GM12892 (cell line): ENCODE measurements at regions not wholly inside any gene's neighbourhood (a gene's known extent, or its start where the extent isn't known, plus 50 kb on each side); places are given as distances from the start of the nearest gene placed in this dataset.

Experiments
- DNase-seq: peaks from one replicate; pipeline ENCODE4 v3.0.0; 2011; ENCODE audit not compliant: insufficient read length
- FAIRE-seq: peaks from 2 replicates; lab custom pipeline; 2011; peaks lifted over from hg19 to GRCh38; lab: Jason Lieb, UNC
- POLR2A ChIP-seq: IDR thresholded peaks from 2 replicates; pipeline ENCODE4 v1.6.1; 2011; ENCODE audit warnings: low read depth, low read length, control low read depth
- POLR2AphosphoS5 ChIP-seq: IDR thresholded peaks from 2 replicates; pipeline ENCODE4 v1.6.1; 2011; ENCODE audit warnings: low read depth, low read length, control low read depth
- TAF1 ChIP-seq: IDR thresholded peaks from 2 replicates; pipeline ENCODE4 v1.6.1; 2011; ENCODE audit warnings: low read depth, mild to moderate bottlenecking, control low read depth, low read length, borderline replicate concordance

DNA sequence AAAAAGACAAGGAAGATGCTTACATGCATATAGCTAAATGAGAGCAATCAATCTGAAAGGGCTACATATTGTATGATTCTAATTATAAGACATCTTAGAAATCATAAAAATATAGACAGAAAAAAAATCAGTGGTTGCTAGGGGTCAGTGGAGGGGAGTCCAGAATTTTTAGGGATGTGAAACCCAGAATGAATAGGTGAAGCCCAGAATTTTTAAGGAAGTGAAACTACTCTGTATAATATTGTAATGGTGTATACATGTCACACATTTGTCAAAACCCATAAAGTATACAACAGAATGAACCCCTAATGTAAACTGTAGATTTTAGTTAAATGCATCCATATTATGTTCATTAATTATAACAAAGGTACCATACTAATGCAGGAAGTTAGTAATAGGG is 713.2 kb downstream of the FLRT2 start:
- TF ChIP-seq TAF1 = no peak
- TF ChIP-seq POLR2A = no peak
- TF ChIP-seq POLR2AphosphoS5 = no peak
- no peak for FAIRE-seq
- no peak for DNase-seq

DNA sequence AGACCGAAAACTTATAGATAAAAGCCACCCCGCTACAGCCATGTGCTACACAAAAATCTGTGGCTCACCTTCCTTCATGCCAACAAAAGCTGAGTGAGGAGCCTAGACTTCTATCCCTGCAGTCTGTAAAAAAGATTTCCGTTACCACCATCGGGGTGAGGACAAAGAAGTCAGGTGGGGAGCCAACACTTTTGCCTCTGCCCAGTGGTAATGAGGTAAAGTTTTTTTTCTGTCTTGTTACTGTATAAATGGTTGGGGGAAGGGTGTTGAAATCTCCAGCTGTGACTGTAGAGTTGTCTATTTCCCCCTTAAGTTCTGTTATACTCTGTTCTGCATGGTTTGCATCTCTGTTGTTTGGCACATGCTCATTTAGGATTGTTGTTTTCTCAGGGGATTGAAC is 707.8 kb downstream of the FLRT2 start:
- DNase-seq = no peak

DNA sequence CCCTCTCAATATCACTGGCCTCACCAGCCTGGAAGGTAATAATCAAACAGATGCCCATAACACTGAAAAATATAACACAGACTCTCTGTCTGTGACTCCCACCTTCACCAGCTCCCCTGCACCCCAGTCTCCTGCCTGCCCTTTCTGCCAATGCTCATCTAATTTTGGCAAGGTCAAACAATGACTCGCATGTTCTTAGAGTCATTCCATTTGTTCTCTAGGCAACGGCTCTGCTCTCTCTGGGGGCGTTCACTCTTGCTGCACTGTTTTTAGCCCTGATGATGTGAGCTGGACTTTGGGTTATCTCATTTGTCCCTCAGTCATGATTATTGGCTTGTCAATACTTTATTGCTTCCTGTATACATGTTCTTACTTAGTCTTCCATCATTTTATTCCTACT is 691.8 kb downstream of the FLRT2 start:
- FAIRE-seq (no peak), DNase-seq (no peak)
- TF ChIP-seq POLR2AphosphoS5 (no peak), TAF1 (no peak), POLR2A (no peak)

More for the DNA sequence above, 707.8 kb downstream of the FLRT2 start:
- no peak for FAIRE-seq
- TF ChIP-seq POLR2A (no peak), POLR2AphosphoS5 (no peak)

DNA sequence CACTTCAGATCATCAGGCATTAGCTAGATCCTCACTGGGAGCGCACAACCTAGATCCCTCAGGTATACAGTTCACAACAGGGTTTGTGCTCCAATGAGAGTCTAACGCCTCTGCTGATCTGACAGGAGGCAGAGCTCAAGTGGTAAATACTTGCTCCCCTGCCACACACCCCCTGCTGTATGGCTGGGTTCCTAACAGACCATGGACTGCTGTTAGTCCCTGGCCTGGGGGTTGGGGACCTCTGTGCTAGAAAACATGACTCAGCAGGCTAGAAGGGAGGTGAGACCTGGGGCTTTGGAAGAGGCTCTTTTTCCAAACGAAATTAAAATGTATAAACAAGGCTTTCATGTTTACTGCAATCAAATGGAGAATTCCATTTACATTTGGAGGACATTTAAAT is 691.1 kb downstream of the FLRT2 start:
- FAIRE-seq = no peak
- DNase-seq = no peak
- TF ChIP-seq POLR2AphosphoS5 (no peak), POLR2A (no peak), TAF1 (no peak)

DNA sequence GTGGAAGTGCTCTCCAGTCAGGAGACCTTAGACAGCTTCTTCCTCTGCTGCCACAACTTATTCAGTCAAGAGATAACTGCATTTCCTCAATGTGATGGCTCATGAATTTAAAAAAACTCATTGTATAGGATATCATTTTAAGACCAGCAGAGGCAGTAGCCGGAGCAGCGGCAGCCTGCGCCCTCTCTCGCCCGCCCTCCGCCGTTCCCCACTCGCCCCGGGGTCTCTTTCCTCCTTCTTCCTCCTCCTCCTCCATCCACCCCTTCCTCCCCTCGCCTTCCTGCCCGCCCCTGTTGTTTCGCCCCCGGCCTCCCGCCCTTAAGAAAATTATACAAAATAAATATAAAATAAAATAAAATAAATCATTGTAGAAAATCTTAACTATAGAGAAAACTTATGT is 687.6 kb downstream of the FLRT2 start:
- no peak for DNase-seq
- TF ChIP-seq POLR2A (no peak), TAF1 (no peak), POLR2AphosphoS5 (no peak)
- FAIRE-seq = no peak

DNA sequence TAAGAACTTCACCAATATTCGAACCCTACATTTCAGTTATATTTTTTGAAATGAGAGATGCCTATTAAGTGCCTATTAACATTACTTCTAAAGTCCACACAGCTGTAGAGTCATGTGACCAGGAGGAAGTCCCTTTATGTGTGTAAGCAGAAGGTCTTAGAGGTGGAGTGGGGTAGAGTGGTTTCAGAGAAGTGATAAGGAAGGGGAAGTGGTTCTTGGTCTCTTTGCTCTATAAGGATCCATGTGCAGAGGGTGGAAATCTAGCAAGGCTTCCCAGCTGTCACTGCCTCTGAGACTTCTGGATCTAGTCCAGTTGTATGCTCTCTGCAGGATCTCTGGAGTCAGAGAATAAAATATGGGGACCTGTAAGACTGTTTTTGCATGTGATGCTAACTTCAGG is 673.9 kb downstream of the FLRT2 start:
- FAIRE-seq (no peak), DNase-seq (no peak)
- TF ChIP-seq POLR2A = no peak
- no peak for TF ChIP-seq POLR2AphosphoS5
- no peak for TF ChIP-seq TAF1

DNA sequence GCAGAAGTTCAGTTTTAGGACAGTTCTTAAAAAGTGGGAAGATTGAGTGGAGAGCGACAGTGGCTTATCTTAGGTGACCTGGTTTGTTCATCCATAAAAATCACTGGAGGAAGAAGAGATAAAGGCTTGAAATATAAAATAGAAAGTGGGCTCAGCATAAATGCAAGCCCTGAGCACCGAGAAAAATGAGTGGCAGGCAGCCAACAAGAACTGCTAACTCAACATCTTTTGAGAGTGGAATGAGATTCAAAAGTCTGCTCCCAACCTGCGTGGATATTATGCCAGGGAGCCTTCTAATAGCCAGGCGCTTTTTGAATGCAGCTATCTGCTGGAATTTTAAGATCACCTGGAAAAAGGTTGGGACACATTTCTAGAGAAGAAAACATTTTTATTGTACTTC is 666.5 kb downstream of the FLRT2 start:
- DNase-seq = no peak
- FAIRE-seq = no peak
- TF ChIP-seq TAF1 (no peak), POLR2A (no peak), POLR2AphosphoS5 (no peak)

DNA sequence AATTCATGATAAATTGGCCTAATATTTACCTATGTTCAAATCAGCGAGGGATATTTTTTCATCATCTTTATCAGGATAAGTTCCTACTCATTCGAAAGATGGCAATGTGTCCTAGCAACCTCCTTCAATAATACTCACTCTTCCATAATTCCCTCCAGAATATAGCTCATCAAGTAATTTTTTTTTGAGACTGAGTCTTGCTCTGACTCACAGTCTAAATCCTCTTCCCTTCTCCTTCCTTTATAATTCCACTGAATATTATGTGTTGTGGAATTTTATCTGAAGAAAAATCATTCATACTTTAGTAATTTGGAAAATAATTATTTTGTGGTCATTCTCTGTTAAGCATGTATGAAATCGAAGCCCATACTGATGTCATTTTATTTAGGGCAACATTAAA is 663.8 kb downstream of the FLRT2 start:
- DNase-seq (no peak), FAIRE-seq (no peak)
- TF ChIP-seq POLR2AphosphoS5 = no peak
- TF ChIP-seq TAF1 = no peak
- TF ChIP-seq POLR2A = no peak

DNA sequence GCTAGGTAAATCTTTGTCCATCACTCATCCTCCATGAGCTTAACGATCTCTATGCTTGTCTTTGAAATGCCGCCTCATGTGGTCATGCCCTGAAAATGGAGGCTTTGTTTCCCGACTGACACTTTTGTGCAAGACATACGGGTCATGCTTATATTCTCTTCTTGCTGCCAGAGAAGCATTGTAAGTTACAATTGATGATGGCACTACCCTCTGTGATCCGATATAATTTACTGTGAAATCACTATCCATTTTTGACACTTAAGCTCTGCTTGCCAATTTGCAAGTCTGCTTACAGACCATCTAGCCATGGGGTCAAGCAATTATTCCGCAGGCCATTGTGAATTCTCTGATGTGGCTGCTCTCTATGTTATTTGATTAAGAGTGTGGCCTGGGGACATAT is 650.0 kb downstream of the FLRT2 start:
- no peak for FAIRE-seq
- TF ChIP-seq POLR2A (no peak), TAF1 (no peak), POLR2AphosphoS5 (no peak)
- DNase-seq = no peak

DNA sequence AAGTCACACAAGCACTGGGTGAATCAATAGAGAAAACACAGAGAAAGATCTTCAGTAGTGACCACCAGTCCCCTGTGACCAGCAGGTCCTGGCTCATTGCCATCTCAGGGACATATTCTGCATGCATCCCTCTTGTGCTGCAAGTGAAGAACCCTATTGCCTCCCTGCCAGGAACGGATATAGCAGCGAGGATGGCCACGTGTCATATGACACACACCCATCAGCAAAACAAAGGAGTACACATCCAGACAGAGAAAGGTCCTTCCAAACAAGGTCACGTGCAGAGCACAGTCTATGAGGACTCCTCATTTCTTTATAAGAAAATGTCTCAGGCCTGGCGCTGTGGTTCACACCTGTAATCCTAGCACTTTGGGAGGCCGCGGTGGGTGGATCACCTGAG is 638.4 kb downstream of the FLRT2 start:
- DNase-seq (no peak), FAIRE-seq (no peak)
- no peak for TF ChIP-seq POLR2AphosphoS5
- no peak for TF ChIP-seq POLR2A
- no peak for TF ChIP-seq TAF1

DNA sequence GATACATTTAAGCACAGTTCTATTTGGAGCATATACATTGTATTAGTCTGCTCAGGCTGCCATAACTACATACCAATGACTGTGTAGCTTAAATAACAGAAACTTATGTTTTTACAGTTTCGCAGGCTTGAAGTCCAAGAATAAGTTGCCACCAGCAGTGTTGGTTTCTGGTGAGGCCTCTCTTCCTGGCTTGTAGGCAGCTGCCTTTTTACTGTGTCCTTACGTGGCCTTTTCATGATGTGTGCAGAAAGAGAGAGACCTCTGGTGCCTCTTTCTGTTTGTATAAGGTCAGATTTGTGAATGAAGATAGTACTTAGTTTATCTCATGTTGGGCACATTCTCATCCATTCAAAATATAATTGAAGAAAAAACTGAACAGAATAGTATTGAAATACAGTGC is 636.6 kb downstream of the FLRT2 start:
- FAIRE-seq = no peak
- TF ChIP-seq TAF1 (no peak), POLR2AphosphoS5 (no peak), POLR2A (no peak)
- DNase-seq = no peak

DNA sequence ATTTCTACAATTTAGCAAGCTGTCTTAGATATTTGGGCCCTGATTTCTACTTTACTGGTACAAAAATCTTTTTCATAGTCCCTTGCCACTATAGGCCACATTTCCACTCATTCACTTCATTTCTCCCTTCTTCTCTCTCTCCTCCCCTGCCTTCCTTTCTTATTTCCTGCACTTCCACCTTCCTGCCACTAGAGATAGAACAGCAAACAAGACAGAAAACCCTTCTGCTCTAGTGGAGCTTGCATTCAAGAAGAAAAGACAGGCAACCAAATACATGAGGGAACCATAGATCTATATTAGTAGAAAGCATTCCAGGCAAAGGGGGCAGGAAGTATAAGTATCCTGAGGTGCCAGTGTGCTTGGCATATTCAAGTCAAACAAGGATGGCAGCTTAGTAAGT is 623.5 kb downstream of the FLRT2 start:
- TF ChIP-seq TAF1 (no peak), POLR2AphosphoS5 (no peak), POLR2A (no peak)
- DNase-seq (no peak), FAIRE-seq (no peak)

DNA sequence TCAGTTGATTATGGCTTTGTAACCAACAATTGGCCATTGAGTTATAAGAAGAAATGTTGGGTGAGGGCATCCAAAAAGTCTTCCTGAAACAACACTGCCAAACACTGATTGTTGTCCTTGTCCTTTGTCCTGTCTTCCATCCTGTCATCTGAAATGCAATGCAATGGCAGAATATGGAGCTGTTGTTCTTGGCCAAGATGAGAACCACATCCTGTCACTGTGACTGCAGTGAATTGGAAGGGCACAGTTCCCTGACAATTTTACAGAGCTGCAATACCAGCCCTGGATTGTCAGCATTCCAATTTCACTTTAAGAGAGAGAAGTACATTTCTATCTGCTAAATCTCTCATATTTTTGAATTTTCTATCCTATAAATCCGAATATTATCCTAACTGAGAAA is 613.3 kb downstream of the FLRT2 start:
- no peak for FAIRE-seq
- TF ChIP-seq POLR2A (no peak), POLR2AphosphoS5 (no peak), TAF1 (no peak)

More for the DNA sequence above, 613.3 kb downstream of the FLRT2 start:
- DNase-seq = no peak
